ENCODE measurements at regions not wholly inside any gene's neighbourhood (a gene's known extent, or its start where the extent isn't known, plus 50 kb on each side); places are given as distances from the start of the nearest gene placed in this dataset.
"Not testable (repeated sequence)": the region's sequence is repeated elsewhere in the genome, so short reads cannot be mapped to it uniquely, and the experiment has no call there.

DNA sequence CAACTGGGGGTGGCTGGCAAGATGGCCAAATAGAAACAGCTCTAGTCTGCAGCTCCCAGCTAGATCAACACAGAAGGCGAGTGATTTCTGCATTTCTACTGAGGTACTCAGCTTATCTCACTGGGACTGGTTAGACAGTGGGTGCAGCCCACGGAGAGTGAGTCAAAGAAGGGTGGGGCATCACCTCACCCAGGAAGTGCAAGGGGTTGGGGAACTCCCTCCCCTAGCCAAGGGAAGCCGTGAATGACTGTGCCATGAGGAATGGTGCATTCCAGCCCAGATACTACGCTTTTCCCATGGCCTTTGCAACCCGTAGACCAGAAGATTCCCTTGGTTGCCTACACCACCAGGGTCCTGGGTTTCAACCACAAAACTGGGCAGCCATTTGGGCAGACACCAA lies 452.6 kb downstream of the NR4A2 start:
- not testable (repeated sequence) for DNase-seq

DNA sequence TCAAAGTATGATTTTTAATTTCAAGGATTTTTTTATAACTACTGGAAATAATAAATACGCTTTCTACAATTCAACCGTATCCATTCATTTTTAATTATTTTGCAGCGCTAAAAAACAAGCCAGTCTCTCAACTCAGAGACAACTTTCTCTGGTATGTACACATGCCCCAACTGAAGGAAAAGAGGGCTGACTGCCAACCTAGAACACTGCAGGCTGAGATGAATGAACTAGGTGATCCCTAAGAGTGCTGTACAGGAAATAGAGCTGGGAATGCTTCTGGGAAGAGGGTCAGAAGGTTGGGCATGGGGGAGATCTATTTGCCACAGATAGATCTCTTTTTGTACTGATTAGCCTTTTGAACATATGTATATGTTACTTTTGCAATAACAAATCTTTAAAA lies 460.1 kb downstream of the NR4A2 start:
- DNase-seq = no peak

DNA sequence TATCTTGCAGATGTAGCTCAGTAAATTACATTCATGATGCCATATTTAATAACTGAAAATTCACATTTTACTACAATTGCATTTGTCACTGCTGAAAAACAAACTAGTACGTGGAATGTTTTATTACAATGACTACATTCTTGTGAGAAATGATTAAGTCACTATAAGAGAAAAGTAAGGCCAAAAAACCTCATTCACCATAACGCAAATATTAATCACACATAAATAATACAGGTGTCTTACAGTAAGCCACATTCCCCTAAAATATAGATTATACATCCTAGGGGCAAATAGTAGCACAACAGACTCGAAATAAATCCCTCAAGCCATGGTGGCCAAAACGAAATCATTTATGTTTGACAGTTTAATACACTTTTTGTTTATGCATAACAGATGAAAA lies 460.6 kb downstream of the NR4A2 start:
- DNase-seq = no peak

DNA sequence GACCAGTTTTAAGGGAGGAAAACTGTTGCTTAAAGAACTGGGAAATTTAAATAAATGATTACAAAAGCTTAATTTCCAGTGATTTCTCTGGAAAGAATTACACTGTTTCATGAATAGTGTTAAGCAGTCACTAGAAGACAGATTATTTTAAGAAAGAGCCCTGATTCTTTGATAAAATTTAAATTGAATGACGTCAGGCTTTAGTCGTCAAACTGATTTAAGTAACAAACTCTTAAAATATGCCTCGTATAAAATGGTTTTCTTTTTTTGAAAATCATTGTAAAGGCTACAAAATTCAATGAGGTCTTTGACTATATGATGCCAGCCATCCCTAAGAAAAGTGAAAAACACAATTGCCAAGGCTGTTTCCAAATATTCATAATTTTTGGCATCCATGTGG lies 465.0 kb downstream of the NR4A2 start:
- no peak for DNase-seq

DNA sequence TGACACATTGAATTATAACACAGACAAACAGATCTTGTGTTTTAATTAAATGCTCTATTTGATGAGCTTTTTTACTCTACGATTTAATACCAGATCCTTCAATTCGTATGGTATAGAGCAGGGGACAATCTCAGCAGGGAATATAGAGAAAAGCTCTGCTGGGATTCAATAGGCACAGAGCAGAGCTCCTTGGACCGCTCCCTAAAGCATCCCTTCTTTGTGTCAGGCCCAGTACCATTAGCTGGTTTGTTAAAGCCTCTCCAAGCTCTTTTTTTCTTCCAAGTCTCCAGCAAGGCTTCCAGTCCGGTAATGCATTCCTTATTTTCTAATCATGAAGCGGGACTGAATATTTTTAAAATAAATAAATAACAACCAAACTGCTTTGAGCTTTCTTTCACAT lies 466.0 kb downstream of the NR4A2 start:
- no peak for DNase-seq

DNA sequence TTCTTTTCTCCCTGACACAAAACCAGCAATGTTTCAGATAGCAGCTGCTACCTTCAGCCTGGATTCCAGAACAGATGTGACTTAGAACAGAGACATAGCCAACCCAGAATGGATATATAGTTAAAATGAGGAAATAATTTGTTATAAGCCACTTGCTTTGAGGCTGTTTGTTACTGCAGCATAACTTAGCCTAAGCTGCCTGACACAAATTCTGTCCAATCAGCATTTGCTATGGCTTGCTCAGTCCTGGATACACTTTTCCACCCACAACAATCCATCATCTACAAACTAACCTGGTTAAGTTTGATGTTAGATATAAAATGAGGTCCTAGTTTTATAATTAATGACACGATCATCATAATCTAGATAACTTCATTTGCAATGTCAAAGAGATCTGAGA lies 480.4 kb downstream of the NR4A2 start:
- DNase-seq = no peak

DNA sequence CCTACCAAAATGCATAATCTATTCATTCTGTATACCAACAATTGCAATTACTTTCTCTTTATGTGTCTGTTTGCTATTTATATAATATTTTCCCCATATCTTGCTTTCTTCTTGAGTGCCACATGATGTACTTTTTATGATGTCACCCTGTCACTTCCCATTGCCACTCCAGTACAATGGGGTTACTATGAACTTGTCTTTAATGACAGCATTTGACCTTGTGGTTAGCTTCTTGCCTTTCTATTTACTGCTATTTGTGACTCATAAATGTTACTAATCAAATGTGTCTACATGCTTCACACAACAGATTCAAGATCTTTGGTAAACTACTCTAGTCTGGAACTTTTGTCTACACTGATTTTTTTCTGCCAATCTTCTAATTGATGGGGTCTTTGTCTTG lies 486.3 kb downstream of the NR4A2 start:
- no peak for DNase-seq

DNA sequence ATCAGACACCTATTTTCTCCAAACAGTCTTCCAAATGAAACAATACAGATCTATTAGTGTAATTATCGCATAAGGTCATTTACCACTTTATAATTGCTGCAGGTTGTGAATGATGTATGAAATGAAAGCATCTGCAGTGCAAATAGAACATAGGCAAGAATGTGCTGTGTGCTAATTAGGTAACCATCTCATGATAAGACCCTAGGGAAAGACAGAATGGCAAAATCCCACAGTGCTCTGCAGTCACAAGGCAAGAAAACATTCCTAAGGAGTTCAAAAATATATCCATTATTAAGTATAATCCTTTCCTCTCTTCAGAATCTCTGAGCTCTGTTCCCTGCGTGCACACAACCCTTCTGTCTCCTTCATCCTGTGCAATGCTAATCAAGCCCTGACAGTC lies 488.1 kb downstream of the NR4A2 start:
- no peak for DNase-seq

DNA sequence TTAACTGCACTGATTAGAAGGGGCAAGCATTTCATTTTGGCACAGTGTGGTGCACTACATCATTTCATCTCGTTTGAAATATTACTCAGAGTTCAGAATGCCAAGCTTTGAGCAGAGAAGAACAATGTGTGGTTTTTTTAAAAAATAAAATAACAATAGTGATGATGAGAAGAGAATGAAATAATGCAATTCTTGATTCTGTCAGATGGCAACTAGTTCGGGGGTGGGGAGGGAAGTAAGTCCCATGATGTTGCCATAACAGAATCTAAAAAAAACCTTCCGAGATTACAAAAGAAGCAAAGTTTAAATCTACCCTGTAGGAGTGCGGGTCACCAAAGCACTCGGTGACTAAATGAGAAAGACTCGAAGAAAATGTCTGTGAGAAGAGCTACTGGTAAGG lies 490.4 kb downstream of the NR4A2 start:
- DNase-seq = no peak

DNA sequence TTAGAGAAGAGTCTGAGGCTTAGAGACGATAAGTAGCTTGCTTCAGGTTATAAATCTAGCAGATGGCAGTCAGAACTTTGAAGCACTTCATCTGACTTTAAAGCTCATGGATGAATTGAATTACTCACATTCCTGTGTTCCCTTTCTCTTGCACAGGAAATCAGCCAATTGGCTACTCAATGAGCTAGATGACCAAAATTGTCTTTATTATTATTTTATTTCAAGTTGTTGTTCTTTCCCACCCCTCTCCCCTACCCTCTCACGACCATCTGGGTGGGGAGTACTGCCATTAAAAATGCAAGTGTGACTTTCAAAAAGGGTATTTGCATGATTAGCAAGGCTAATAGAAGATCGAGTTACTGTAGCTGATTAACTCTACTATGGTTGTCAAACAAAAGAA lies 491.1 kb downstream of the NR4A2 start:
- DNase-seq = no peak

DNA sequence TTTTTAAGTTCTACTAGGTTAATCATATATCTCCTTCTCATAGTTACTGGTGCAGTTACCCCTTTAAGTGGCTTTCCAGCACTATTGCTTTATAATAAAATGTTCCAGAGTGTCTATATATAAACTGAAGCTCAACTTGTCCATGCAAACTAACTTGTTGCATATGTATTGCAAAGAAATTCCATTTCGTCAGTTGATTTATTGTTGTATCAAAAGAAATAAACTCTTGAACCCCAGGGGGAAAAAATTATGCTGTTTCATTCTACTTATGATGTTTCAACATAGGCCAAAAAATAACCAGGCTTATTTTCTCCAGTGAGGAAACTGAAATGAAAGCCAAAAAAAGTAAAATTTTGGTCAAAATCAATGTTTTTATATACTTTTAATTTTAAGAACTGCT lies 491.9 kb downstream of the NR4A2 start:
- DNase-seq = no peak

DNA sequence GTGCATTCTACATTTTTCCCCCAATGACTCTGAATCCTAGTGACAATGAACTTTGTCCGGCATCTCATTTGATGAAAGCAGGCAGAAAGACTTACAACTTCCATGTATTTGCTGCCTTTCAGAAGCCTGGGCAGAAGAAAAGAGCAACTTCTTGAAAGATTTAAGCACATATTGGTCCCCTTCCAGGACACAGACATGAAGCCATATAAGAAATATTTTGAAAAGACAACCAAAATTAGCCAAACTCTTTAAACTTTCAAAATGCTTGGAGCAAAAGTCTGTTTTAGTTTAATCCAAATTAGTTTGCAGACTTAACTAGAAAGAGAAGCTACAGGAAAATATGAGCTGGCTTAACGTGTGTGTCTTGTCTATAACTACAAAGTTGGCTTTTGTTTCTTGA lies 492.5 kb downstream of the NR4A2 start:
- DNase-seq = no peak

DNA sequence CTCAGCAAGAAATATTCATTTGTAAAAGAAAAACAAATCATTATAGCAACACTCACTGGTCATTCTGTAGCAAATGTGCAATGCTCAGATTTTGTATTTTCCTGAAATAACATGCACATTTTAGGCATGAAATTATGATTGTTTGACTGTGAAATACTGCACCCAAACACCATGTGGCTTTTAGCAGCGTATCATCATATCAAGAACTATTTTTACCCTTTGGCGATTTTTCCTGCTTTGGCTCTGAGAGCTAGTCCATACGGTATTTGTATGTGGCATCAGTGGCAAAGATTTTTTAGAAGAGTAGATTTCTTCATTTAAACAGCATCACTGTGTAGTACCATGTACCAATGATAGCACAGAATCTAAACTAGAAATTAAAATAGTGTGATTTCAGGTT lies 493.1 kb downstream of the NR4A2 start:
- no peak for DNase-seq

DNA sequence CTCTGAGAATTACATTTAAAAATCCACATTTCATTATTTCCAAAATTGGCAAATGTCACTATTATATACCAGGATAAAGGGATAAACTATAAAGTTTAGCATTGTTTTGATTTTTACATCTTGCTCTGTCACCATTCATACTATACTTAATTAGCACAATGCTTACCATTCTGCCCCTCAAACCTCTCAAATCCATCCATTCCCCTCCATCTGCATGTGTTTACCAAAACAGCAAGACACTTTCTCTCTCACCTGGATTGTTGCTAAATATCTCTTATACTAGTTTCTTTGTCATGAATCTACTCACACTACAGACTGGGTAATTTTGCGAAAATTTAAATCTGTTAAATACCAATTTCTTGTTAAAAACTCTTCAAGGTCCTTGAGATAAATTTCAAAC lies 496.1 kb downstream of the NR4A2 start:
- no peak for DNase-seq

DNA sequence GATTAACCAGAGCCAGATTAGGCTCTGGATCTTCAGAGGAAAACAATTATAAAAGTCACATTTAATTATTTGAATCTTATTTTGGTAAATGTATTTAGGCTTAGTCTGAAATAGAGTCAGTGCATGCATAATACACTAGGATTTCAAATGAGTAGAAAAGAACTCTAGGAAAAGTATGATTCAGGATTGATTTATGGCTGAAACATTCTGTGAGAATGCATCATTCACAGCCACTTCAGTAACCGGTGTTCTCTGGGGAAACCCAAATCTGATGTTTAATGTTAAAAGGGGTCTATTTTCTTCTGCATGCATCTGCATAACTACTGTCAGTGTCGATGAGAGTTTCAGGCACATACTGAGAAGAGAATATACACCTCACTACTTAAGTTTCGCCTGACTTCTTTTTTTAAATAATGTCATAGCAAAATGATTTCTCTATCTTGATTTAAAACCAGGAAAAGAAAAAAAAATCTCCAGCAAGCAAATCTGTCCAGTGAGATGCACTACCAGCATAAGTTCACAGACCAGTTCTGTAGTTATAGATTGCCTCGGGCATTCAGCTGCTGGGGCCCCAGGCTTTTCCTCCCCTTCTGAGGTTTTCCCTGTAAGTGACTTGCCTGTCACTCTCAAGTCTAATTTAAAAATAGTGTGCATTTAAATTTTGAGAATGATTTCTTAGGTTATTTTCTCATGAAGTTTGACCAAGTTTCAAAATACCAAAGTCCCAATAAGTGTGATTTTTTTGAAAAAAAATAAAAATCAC lies 501.5 kb downstream of the NR4A2 start:
- DNase-seq = no peak

DNA sequence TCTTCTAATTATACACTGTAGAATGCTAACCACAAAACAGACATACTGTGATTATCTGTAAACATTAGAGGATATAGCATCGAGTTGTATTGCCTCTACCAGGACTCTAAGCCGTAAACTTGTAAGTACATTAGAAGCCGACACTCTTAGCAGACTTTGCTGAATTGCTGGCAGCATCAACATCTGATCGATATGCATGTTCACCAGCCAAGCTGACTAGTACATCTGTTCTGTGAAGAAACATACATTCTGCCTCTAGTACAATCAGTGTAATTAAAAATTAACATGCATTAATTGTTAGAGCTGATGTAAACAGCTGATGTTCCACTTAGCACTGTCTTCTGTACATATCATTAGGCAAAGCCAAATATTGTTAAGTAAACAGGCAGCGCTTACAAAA lies 502.2 kb downstream of the NR4A2 start:
- DNase-seq = no peak

DNA sequence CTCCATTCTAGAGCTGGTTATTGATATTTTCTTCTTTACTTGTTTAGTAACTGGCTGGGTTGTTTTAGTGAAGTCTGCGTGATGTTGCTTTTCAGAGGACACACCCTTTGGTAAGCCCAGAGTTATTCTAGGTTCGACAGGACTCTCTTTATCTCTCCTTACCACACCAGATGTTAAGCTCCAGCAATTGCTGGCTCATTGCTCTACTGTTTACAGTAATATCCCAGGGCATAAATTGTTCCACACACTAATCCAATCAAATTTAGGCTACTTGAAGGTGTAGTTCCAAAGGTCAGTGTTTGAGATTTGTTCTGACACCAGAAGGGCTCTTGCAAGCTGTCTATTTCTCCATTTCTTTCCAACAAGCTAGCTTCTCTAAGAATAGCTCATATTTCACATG lies 506.6 kb downstream of the NR4A2 start:
- DNase-seq = no peak

DNA sequence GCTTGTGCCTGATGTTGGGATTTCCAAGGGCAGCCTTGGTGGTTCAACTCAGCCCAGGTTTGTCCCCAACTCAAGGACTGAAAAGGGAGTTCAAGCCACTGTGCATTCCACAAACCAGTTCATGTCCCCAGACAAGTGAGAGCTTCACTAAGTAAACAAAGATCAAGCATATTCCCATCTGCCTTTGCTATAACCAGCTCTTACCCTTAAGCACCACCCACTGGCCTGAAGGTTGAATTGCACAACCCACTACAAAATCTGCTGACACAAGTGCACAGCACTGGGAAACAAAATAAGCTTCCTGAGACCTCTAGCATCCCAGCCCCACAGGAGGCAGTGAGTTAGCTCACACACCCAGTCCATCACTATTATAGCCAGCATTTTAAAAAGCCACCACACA lies 516.7 kb downstream of the NR4A2 start:
- no peak for DNase-seq

DNA sequence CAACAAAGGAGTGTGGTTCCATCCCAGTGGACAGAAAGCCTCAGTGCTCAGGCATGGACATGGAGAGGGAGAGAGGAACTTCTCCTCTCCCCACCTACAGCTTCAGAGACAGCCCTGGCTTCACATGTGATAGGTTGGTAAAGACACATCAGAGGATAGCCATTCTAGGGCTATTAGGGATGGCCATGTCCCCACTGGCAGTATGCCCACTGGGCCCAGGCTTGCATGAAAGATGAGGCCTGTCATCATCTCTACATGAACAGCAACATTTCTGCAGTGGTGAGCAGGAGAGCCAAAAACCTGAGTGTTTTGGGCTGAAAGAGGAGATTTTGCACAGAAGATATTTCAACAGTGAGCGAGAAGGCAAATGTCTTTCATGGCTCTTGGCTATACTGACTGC lies 517.2 kb downstream of the NR4A2 start:
- no peak for DNase-seq

DNA sequence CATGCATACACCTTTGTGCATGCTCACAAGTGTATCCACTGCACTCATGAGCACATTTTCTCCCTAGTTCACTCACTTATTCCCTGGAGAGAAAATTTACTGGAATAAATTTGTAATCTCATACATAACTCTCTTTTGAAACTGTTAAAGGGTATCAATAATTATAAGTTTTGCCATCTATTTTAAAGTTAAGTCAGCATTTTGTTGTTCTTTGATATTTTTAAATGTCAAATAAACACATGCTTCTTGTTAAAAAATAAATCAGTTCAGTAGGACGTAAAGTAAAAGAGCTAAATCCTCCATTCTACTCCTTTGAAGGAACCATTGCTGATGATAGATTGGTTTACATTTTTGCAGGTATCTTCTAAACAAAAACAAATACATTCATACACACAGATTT lies 522.1 kb downstream of the NR4A2 start:
- DNase-seq = no peak

DNA sequence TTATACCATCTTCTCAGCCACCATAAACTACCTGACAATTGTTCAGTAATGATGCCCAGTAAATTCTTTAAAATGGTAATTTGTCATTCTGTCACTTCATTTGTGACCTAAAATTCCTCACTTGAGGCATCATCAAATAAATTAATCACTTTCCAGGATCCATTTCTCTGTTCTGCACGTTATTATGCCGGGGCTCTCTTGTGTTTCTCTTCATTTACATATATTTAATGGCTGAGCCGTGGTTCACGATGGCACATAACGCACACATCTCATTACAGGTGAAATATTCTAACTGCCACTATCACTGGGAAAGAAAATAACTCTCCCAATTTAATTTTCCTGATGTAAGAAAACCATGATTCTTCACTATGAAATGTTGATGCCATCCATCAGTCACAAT lies 529.6 kb downstream of the NR4A2 start:
- DNase-seq = no peak

DNA sequence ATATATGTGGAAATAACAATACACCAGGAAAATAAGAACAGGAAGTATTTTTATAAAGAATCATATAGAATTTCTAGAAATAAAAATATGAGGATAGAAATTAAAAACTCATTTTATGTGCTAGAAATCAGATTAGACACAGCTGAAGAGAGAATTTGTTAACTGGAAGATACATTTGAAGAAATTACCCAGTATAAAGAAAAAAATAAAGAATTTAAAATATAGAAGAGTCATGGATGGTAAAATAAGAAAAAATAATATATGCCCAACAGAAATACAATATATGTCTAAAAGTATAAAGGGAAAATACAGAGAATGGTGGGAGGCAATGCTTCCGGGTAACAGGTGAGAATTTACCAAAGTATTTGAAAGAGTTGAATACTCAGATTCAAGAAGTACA lies 539.9 kb downstream of the NR4A2 start:
- no peak for DNase-seq

DNA sequence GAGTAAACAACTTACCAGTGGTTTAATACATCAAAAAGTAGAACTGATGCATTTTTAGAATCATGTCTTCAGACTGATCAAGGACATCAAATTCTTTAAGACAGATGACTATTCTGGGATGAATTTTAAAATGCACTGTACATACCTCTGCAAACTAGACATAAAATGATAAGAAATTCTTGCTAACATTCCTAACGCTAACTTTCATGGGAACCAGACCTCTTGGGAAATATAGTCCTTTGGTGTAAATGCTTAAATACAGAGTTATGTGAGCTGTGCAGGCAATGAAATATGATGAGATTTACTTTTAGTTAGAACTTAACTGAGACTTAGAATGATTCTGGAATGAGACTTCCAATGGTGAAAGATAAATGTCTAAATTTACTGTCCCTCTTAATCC lies 562.0 kb downstream of the NR4A2 start:
- no peak for DNase-seq

DNA sequence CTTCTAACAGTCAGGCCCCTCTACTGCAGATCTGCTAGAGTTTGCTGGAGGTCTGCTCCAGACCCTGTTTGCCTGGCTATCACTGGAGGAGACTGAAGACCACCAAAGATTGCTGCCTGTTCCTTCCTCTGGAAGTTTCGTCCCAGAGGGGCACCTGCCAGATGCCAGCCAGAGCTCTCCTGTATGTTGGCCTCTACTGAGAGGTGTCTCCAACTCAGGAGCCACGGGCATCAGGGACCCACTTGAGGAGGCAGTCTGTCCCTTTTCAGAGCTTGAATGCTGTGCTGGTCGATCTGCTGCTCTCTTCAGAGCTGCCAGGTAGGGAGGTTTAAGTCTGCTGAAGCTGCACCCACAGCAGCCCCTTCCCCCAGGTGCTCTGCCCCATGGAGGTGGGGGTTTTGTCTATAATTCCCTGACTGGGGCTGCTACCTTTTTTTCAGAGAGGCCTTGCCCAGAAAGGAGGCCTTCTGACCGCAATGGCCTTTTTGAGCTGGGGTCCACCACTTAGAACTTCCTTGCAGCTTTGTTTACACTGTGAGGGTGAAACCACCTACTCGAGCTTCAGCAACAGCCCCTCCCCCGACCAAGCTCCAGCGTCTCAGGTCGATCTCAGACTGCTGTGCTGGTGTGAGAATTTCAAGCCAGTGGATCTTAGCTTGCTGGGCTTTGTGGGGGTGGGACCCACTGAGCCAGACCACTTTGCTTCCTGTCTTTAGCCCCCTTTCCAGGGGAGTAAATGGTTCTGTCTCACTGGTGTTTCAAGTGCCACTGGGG lies 566.0 kb downstream of the NR4A2 start:
- no peak for DNase-seq

DNA sequence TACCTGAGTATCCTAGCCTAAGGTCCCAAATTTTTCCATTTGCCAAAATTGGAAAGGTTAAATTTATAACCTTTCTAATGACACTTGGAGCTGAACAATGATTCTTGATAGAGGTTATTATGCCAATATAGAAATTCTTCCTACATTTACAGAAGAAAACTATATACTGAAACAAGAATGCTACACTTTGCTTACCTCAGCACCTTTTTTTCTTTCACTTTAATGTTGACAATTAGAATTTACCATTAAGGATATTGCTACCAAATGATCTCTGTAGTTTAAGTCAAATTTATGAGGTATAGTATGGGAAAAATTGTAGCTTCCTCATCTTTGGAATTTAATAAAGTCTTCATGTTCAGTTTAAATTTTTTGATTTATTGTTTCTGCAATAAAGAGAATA lies 577.0 kb downstream of the NR4A2 start:
- no peak for DNase-seq
